Stimulated activated naive CD8-positive, alpha-beta T cell treated with anti-CD3 and anti-CD28 coated beads, Interleukin-15, Interleukin-2, amounts not matched to agents 100 ng/mL and 50 ng/mL, for 24 hours (primary cell): ENCODE measurements at regions not wholly inside any gene's neighbourhood (a gene's known extent, or its start where the extent isn't known, plus 50 kb on each side); places are given as distances from the start of the nearest gene placed in this dataset.

Experiments
- H3K27ac Mint-ChIP-seq: one replicate; pipeline ENCODE4 v1.8.0; 2021; ENCODE audit warnings: mild to moderate bottlenecking, mixed read lengths
- H3K27me3 Mint-ChIP-seq: one replicate; pipeline ENCODE4 v1.8.0; 2021; ENCODE audit warnings: mixed read lengths
- H3K36me3 Mint-ChIP-seq: one replicate; pipeline ENCODE4 v1.8.0; 2021; ENCODE audit warnings: low read depth, mixed read lengths
- H3K4me1 Mint-ChIP-seq: one replicate; pipeline ENCODE4 v1.8.0; 2021; ENCODE audit warnings: low read depth, mixed read lengths
- H3K4me3 Mint-ChIP-seq: one replicate; pipeline ENCODE4 v1.8.0; 2021; ENCODE audit warnings: mild to moderate bottlenecking, mixed read lengths
- H3K9me3 Mint-ChIP-seq: one replicate; pipeline ENCODE4 v1.8.0; 2021; ENCODE audit warnings: mixed read lengths

DNA sequence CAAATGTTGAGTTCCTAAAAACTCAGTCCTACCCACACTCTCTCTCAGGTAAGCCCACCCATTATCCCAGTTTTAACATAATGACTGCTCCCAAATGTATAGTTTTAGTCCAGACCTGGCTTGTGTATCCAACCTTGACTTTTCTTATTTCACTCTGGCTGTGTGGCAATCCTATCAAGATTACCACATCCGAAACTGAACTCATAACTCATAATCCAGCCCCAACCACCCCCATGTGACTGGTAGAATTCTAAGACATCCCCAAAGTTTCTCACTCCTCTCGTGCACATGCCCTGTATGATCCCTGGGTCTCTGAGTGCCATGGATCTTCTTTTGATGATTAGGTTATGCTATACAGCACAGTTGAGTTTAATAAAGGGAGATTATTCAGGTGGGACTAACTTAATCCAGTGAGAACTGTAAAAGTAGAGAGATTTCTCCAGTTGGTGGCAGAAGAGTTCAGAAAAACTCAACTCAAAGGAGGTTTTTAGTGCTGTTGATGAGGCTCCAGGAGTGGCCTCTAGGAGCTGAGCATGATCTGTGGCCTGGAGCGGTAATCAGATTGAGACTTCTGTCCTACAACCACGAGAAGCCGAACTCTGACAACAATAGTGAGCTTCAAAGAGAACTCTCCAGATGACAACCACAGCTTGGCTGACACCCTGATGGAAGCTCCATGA is 413.4 kb downstream of the ZNF536 start:
- H3K27me3 Mint-ChIP-seq: peaks cover 5% of the 10 kb centered on the region
- no peaks in the 10 kb centered on the region for H3K36me3 Mint-ChIP-seq
- H3K27ac Mint-ChIP-seq: no peak overlapping the region
- H3K9me3 Mint-ChIP-seq: no peaks in the 10 kb centered on the region
- H3K4me3 Mint-ChIP-seq: no peak overlapping the region
- H3K4me1 Mint-ChIP-seq: no peaks in the 10 kb centered on the region

DNA sequence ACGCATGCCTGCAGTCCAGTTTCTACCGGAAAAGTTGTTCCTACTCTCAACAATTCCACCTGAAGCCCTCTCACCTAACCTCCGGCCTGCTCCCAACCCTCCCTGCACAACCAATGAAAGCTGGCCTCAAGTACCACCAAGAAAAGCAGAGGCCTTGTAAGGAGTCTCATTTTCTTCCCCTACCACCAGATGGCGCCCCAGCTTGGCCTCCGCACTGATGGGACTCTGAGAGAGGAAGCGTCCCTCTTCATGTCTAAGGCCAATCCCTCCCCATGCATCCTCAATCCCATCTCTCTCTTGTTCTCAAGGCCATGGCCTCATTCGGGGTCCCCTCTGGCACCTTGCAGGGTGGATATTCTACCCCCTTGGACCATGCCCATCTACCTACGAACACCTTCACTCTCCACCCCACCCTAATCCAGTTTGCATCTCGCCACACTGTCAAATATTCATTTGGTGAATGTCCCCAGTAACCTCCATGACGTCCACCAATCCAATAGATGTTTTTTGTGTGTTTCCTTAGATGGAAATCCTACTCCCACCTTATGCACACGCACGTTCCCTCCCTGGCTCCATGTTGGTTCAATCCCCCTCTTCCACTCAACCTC is 412.8 kb downstream of the ZNF536 start:
- Mint-ChIP-seq H3K27me3 (peaks cover 5% of the 10 kb centered on the region), H3K4me1 (no peaks in the 10 kb centered on the region), H3K4me3 (no peak overlapping the region), H3K27ac (no peak overlapping the region), H3K9me3 (no peaks in the 10 kb centered on the region), H3K36me3 (no peaks in the 10 kb centered on the region)

DNA sequence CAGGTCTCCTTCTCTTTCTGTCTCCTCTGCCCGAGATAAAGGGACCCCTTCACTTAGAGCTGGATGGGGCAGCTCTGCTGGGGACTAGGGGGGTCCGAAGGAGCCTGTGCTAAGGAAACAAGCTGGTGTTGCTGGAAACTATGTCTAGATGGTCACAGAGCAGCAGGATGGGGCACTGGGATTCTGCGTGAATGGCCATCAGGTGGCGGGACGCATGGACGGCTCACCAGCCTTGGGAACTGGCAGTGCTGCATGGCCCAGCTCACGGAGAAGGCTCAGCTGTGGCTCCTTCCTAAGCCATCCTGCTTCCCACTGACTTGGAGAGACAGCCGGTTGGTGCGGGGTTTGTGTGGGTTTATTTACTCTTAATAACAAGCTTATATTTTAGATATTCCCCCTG is 411.8 kb downstream of the ZNF536 start:
- Mint-ChIP-seq H3K9me3 (no peaks in the 10 kb centered on the region), H3K36me3 (no peaks in the 10 kb centered on the region), H3K4me3 (no peak overlapping the region), H3K27me3 (peaks cover 5% of the 10 kb centered on the region), H3K27ac (no peak overlapping the region), H3K4me1 (no peaks in the 10 kb centered on the region)

DNA sequence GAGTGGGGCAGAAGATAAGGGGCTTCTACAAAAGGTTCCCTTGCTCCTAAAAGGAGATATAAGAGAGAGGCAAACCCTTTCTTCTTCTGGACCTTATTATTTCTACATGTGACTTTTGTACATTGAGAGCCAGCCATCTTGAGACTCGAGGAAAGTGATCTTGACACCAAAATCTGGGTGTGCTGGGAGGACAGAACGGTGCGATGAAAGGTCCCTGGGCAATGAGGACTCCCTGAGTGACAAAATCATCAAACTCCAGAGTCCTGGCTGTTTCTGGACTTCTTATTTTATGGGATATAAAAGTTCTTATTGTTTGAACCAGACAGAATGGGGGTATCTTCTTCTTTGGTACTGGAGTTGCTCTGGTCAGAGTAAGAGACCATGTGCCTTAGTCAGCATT is 411.0 kb downstream of the ZNF536 start:
- Mint-ChIP-seq H3K4me1 (no peaks in the 10 kb centered on the region), H3K27me3 (peaks cover 5% of the 10 kb centered on the region), H3K9me3 (no peaks in the 10 kb centered on the region), H3K36me3 (no peaks in the 10 kb centered on the region), H3K4me3 (no peak overlapping the region), H3K27ac (no peak overlapping the region)

DNA sequence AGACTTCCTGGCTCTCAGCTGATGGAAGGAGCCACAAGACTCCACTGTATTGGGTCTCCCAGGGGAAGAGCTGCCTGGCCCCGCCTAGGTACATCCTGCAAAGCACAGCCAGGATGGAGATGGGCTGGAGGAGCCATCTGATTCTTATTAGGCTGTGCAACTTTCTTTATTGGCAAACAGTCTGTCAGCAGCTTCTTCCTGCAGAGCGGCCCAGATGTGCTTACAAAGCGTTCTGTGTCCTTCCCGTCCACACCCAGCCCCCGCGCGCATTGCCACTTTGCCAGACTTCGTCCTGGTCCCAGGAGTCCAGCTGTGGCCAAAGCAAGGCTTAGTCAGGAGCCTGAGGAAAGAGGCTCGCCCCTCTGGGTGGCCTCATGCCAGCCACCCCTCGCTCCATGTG is 409.3 kb downstream of the ZNF536 start:
- H3K4me1 Mint-ChIP-seq: no peaks in the 10 kb centered on the region
- no peak overlapping the region for H3K27ac Mint-ChIP-seq
- H3K9me3 Mint-ChIP-seq: no peaks in the 10 kb centered on the region
- H3K36me3 Mint-ChIP-seq: no peaks in the 10 kb centered on the region
- no peak overlapping the region for H3K4me3 Mint-ChIP-seq
- peaks cover 5% of the 10 kb centered on the region for H3K27me3 Mint-ChIP-seq

DNA sequence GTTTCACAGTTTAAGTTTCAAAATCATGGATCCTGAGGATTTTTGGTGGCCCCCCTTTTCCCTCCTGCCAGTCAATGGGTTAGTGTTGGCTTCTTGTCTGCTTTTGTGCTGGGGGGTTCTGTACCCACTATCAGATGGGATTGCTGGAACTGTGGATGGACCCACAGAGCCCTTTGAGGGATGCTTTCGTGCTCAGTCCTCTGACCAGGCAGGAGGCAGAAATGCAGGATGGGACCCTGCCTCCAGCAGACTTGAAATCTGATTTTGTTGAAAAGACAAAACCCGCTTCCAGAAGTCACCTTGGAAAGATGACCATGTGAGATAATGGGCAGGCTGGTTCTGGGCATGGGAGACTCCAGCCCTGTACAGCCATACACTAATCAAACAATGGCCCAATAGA is 408.9 kb downstream of the ZNF536 start:
- Mint-ChIP-seq H3K4me1 (no peaks in the 10 kb centered on the region), H3K27me3 (peaks cover under 1% of the 10 kb centered on the region), H3K4me3 (no peak overlapping the region), H3K27ac (no peak overlapping the region), H3K36me3 (no peaks in the 10 kb centered on the region), H3K9me3 (no peaks in the 10 kb centered on the region)

DNA sequence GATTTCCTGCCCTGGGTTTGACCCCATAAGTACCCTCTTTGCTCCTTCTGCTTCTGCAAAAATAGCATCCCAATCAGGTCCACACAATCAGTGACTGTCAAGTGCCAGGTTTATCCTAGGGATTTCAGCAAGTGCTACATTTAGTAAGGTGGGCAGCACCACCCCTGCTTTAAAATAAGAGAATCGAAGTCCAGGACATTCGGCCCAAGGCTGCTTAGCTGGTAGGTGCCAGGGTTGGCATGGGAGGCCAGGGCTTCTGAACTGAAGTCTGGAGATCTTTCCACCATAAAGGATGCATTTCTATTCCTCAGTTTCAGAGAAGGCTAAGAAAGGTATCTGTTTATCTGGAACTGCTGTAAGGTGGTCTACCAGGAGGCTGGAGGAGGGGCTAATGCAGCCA is 408.3 kb downstream of the ZNF536 start:
- Mint-ChIP-seq H3K36me3 (no peaks in the 10 kb centered on the region), H3K9me3 (no peaks in the 10 kb centered on the region), H3K27me3 (peaks cover 7% of the 10 kb centered on the region), H3K4me1 (no peaks in the 10 kb centered on the region), H3K27ac (no peak overlapping the region), H3K4me3 (no peak overlapping the region)

DNA sequence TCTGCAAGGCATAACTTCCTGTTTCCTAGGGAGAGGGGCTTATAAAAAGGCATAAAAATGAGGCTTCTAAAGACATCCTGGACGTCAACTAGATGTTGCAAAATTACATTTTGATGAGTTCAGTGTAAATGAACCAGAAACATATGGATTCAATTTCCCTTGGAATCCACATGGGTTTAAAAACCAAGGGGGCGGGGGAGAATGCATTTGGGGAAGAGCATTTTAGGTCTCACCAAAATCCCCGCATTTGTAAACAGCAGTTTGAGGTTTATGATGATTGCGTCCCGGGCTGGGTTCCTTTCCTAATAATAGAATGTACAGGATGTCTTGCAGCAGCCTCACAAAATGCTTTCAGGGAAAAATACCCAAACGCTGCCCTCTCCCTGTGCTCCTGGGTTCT is 407.8 kb downstream of the ZNF536 start:
- peaks cover 11% of the 10 kb centered on the region for H3K27me3 Mint-ChIP-seq
- no peak overlapping the region for H3K4me3 Mint-ChIP-seq
- no peaks in the 10 kb centered on the region for H3K9me3 Mint-ChIP-seq
- no peaks in the 10 kb centered on the region for H3K4me1 Mint-ChIP-seq
- no peaks in the 10 kb centered on the region for H3K36me3 Mint-ChIP-seq
- no peak overlapping the region for H3K27ac Mint-ChIP-seq

DNA sequence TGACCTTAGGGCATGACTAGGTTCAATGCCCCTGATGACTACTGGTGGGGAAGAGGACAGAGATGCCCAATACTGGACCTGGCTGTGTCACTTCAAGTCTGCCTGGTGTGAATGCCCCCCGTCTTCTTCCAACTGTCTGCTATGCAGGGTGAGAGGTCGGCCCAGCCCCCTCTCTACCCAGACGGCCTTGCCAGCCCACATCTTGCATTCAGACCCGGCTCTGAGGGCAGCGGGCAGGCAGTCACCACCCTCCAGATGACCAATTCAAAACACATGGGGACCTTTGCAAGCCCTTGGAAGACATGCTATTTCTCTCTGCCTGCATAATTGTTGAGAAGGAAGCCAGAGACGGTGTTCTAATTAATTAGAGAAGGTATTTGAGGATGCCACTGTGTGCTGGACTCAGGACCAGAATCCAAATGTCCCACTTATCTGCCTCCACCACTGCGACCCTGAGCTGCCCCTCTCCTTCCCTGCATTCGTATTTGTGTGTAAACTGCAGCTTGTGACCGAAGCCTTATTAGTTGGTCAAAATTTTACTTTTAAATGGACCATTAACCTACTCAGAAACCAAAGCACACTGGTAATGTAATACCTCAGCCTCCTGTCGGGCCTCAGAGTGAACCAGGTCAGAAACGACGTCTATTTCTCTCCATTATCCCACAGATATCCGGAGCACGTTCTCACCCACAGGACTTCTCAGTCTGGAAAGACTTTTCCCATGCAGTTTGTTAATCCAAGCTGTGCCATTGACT is 407.0 kb downstream of the ZNF536 start:
- Mint-ChIP-seq H3K27me3 (peaks cover 11% of the 10 kb centered on the region), H3K36me3 (no peaks in the 10 kb centered on the region), H3K27ac (no peak overlapping the region), H3K4me3 (no peak overlapping the region), H3K4me1 (no peaks in the 10 kb centered on the region), H3K9me3 (peaks cover under 1% of the 10 kb centered on the region)

DNA sequence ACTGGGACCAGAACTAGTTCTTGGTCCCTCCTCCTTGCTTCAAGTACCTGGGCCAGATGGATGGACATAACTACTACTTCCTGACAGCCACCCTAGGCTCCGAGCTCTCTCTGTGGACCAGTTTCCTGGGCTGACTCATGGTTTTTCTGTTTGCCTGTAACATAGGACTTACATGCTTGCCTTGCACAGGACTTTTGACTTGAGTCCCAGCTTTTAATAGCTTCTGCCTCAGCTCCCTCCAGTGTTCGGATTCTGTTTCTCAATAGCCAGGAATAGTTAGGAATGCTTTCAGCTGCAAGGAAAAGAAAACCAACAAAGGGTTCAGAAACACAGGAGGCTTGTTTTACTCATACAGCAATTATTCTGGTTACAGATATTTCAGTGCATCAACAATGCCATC is 405.9 kb downstream of the ZNF536 start:
- peaks cover 11% of the 10 kb centered on the region for H3K27me3 Mint-ChIP-seq
- no peaks in the 10 kb centered on the region for H3K36me3 Mint-ChIP-seq

DNA sequence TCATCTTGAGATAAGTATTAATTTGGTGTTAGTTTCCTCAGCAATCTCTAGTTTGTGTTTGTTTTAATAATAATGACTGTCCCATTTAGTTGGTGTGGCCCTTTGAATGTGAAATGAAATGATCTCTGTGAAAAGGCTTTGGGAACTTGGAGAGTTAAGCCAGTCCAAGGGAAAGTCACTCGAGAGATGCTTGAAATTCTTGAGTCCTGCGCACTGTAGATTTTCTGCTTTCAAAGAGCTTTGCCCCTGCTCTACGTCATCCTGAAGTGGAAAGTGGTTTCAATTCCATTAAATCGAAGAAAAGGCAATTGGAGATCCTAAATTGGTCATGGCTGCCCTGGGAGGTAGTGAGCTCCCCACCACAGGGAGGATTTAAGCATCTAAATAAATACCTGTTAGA is 403.8 kb downstream of the ZNF536 start:
- H3K4me1 Mint-ChIP-seq: no peaks in the 10 kb centered on the region
- H3K27ac Mint-ChIP-seq: no peak overlapping the region

More for the DNA sequence above, 405.9 kb downstream of the ZNF536 start:
- H3K4me3 Mint-ChIP-seq: no peak overlapping the region
- H3K9me3 Mint-ChIP-seq: peaks cover 6% of the 10 kb centered on the region
- no peaks in the 10 kb centered on the region for H3K4me1 Mint-ChIP-seq
- H3K27ac Mint-ChIP-seq: no peak overlapping the region

DNA sequence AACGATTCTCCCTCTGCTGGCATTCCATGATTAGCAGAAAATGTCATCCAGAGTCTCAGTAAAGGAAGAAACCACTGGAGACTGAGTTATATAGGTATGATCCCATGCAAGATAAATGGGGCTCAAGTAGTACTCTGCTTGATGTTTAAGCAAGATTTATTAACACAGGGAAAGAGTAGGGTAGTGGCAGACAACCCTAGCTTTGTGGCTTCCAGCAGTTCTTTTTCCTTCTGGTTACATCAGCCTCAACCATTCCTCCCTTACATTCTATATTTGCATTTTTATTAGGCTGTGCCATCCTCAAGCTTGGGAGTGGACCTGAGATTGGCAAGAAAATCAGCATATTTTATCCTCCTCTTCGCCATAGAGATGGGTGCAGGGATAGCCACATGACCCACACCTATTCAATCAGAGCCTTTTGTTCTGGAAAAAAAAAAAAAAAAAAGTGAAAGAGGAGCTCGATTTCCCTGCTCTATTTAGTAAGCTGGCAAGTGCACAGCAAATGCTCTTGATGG is 402.1 kb downstream of the ZNF536 start:
- no peak overlapping the region for H3K27ac Mint-ChIP-seq
- H3K36me3 Mint-ChIP-seq: no peaks in the 10 kb centered on the region
- H3K27me3 Mint-ChIP-seq: peaks cover 11% of the 10 kb centered on the region
- H3K4me3 Mint-ChIP-seq: no peak overlapping the region
- peaks cover 15% of the 10 kb centered on the region for H3K9me3 Mint-ChIP-seq
- H3K4me1 Mint-ChIP-seq: no peaks in the 10 kb centered on the region

More for the DNA sequence above, 403.8 kb downstream of the ZNF536 start:
- H3K9me3 Mint-ChIP-seq: peaks cover 13% of the 10 kb centered on the region
- no peaks in the 10 kb centered on the region for H3K36me3 Mint-ChIP-seq
- peaks cover 11% of the 10 kb centered on the region for H3K27me3 Mint-ChIP-seq
- H3K4me3 Mint-ChIP-seq: no peak overlapping the region

DNA sequence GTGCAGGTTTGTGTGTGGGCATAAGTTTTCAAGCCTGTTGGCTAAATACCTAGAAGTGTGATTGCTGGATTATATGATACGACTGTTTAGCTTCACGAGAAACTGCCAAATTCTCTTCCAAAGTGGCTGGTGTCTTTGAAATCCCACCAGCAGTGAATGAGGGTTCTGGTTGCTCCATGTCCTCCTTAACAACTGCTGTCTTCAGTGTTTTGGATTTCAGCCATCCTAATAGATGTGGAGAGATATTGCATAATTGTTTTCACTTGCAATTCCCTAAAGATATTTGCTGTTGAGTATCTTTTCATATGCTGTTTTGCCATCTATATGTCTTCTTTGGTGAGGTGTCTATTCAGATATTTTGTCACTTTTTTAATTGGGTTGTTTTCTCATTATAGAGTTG is 390.5 kb downstream of the ZNF536 start:
- peaks cover 11% of the 10 kb centered on the region for H3K27me3 Mint-ChIP-seq
- no peaks in the 10 kb centered on the region for H3K36me3 Mint-ChIP-seq
- H3K4me3 Mint-ChIP-seq: no peak overlapping the region
- H3K4me1 Mint-ChIP-seq: no peaks in the 10 kb centered on the region
- H3K9me3 Mint-ChIP-seq: peaks cover 3% of the 10 kb centered on the region
- H3K27ac Mint-ChIP-seq: no peak overlapping the region

DNA sequence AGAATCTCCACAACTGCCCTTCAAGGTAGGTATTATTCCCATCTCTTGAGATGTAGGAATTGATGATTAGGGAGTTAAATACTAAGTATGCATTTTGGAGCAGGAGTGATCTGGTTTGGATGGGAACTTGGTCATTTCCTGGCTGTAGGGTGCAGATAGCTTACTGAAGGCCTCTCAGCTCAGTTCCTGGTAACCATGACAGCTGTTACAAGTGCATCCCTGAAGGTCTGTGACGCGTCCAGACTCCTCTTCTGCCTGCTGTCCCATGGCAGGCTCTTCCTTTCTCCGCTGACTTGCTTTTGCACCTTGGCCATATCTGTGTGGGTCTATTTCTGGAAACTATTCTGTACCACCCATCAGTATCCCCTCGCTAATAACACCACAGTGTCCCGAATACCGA is 387.8 kb downstream of the ZNF536 start:
- Mint-ChIP-seq H3K27me3 (peaks cover 11% of the 10 kb centered on the region), H3K27ac (no peak overlapping the region), H3K9me3 (no peaks in the 10 kb centered on the region), H3K4me1 (no peaks in the 10 kb centered on the region), H3K4me3 (no peak overlapping the region), H3K36me3 (no peaks in the 10 kb centered on the region)

DNA sequence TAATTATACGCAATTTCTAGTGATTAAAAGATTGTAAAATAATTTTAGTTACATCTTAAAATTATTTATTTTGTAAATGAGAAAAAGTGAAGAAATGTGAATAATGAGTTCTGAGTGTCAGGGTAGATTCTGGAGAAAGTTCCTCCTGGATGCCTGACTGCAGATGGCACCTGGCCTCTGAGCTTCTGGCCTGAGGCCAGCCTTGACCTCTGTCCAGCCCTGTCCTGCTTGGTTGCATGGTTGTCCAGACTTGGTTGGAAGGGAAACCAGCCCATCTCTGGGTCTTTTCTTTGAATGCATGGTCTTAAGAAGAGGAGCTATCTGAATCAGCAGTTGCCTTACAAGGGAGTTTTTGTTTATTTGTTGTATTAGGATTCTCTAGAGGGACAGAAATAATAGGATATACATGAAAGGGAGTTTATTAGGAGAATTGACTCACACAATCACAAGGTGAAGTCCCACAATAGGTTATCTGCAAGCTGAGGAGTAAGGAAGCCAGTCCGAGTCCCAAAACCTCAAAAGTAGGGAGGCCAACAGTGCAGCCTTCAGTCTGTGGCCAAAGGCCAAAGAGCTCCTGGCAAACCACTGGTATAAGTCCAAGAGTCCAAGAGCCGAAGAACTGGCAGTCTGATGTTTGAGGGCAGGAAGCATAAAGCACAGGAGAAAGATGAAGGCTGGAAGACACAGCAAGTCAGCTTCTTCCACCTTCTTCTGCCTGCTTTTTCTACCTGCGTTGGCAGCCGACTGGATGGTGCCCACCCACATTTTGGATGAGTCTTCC is 385.8 kb downstream of the ZNF536 start:
- Mint-ChIP-seq H3K4me1 (no peaks in the 10 kb centered on the region), H3K9me3 (no peaks in the 10 kb centered on the region), H3K4me3 (no peak overlapping the region), H3K27me3 (peaks cover 7% of the 10 kb centered on the region), H3K36me3 (no peaks in the 10 kb centered on the region), H3K27ac (no peak overlapping the region)
